GM12878 (cell line): ENCODE measurements at regions not wholly inside any gene's neighbourhood (a gene's known extent, or its start where the extent isn't known, plus 50 kb on each side); places are given as distances from the start of the nearest gene placed in this dataset.

Source experiments
- ATAC-seq: fragments of 200-7000 bp; cut with Tn5 transposase; 3 replicates; pipeline ENCODE4 v1.9.1; 2020; ENCODE audit warnings: mild to moderate bottlenecking, moderate library complexity
- BruUV-seq: library from RNA; stranded (reverse); fragments of 400-500 nt; replicated peaks from 2 replicates; lab custom pipeline; 2021; lab: Mats Ljungman, UMichigan
- CTCF ChIA-PET: fragments of 300-600 bp; sonication (Branson Sonifier 250); formaldehyde crosslinking; extraction: SDS; loops from one replicate; lab custom pipeline; 2021; ENCODE audit warnings: inconsistent platforms; lab: Yijun Ruan, JAX
- POLR2A ChIA-PET: fragments of 350-600 bp; formaldehyde crosslinking; extraction: SDS; loops from one replicate; lab custom pipeline; 2021; ENCODE audit warnings: inconsistent platforms; lab: Charles Lee
- RAD21 ChIA-PET: fragments of 300-600 bp; sonication (Branson Sonifier 250); formaldehyde crosslinking; loops from one replicate; lab custom pipeline; 2023; ENCODE audit warnings: antibody characterized with exemption; ENCODE audit not compliant: unreplicated experiment; lab: Charles Lee
- SMC1A ChIA-PET: fragments of 300-600 bp; sonication (Branson Sonifier 250); formaldehyde crosslinking; loops from one replicate; lab custom pipeline; 2023; ENCODE audit not compliant: unreplicated experiment, uncharacterized antibody; lab: Charles Lee
- DNase-seq: peaks from one replicate; pipeline ENCODE4 v3.0.0-alpha.2; 2011; ENCODE audit warnings: low read depth, low spot score
- FAIRE-seq: peaks from 3 replicates; lab custom pipeline; 2011; peaks lifted over from hg19 to GRCh38; lab: Jason Lieb, UNC
- H2AFZ ChIP-seq: 2 replicates; pipeline ENCODE4 v1.6.0; 2011; ENCODE audit warnings: low read depth, low read length, control low read depth; ENCODE audit not compliant: control insufficient read depth
- H3K27ac ChIP-seq: 2 replicates; pipeline ENCODE4 v1.5.1; 2011; ENCODE audit warnings: control low read depth; ENCODE audit not compliant: control insufficient read depth, insufficient read depth
- H3K27me3 ChIP-seq, 2 experiments: replicated peaks in 1 of 2; 2 replicates each; pipeline versions ENCODE4 v1.6.0 to v1.6.1; 2011; ENCODE audit warnings: low read length in 1 of 2; ENCODE audit not compliant: control insufficient read depth in 2 of 2, insufficient read depth in 2 of 2
- H3K36me3 ChIP-seq, 2 experiments: 2 replicates each; pipeline ENCODE4 v1.5.1; 2011; ENCODE audit warnings: low read length in 1 of 2; ENCODE audit not compliant: control insufficient read depth in 2 of 2, insufficient read depth in 2 of 2
- H3K4me1 ChIP-seq: 2 replicates; pipeline ENCODE4 v1.6.1; 2011; ENCODE audit warnings: mild to moderate bottlenecking, low read length, moderate library complexity, mixed read lengths; ENCODE audit not compliant: control insufficient read depth, insufficient read depth
- H3K4me2 ChIP-seq: 2 replicates; pipeline ENCODE4 v1.6.0; 2011; ENCODE audit warnings: control low read depth; ENCODE audit not compliant: control insufficient read depth, insufficient read depth
- H3K4me3 ChIP-seq: fragments of 200-600 bp; sonication (generic); 2 replicates; pipeline ENCODE4 v1.5.1; 2016
- H3K79me2 ChIP-seq: 2 replicates; pipeline ENCODE4 v1.6.0; 2011; ENCODE audit warnings: low read length; ENCODE audit not compliant: control insufficient read depth, insufficient read depth
- H3K9ac ChIP-seq: 2 replicates; pipeline ENCODE4 v1.8.0; 2011; ENCODE audit warnings: low read length, control low read depth, mixed read lengths; ENCODE audit not compliant: control insufficient read depth, insufficient read depth
- H3K9me3 ChIP-seq: replicated peaks from 3 replicates; pipeline ENCODE4 v1.5.1; 2011; ENCODE audit warnings: mild to moderate bottlenecking, low read length; ENCODE audit not compliant: control insufficient read depth, insufficient read depth
- H4K20me1 ChIP-seq: 2 replicates; pipeline ENCODE4 v1.6.0; 2011; ENCODE audit not compliant: control insufficient read depth, insufficient read depth
- ETV6 ChIP-seq, 2 experiments: fragments of 450-650 bp in 1 of 2; IDR thresholded peaks in 1 of 2; conservative IDR thresholded peaks in 1 of 2; 2 replicates each; pipeline ENCODE4 v1.6.1; 2014; ENCODE audit warnings: antibody characterized with exemption in 1 of 2, borderline replicate concordance in 1 of 2, low read depth in 1 of 2, mild to moderate bottlenecking in 1 of 2, moderate library complexity in 1 of 2
- IRF4 ChIP-seq: IDR thresholded peaks from 2 replicates; pipeline ENCODE4 v1.6.1; 2011; ENCODE audit warnings: low read depth, low read length
- NR2C2 ChIP-seq: IDR thresholded peaks from 2 replicates; pipeline ENCODE4 v1.6.1; 2011; ENCODE audit warnings: borderline replicate concordance, low read depth; ENCODE audit not compliant: control insufficient read depth, insufficient read length
- NRF1 ChIP-seq: conservative IDR thresholded peaks from 2 replicates; pipeline ENCODE4 v1.6.1; 2011; ENCODE audit warnings: mild to moderate bottlenecking, low read depth, low read length, improper control_type of control experiment
- RFX5 ChIP-seq: IDR thresholded peaks from 2 replicates; pipeline ENCODE4 v1.6.1; 2011; ENCODE audit warnings: low read depth, low read length, improper control_type of control experiment
- TAF1 ChIP-seq: IDR thresholded peaks from 2 replicates; pipeline ENCODE4 v1.6.1; 2011; ENCODE audit warnings: mild to moderate bottlenecking, low read depth, low read length, borderline replicate concordance
- TCF12 ChIP-seq: IDR thresholded peaks from 2 replicates; pipeline ENCODE4 v1.6.1; 2011; ENCODE audit warnings: low read depth, mild to moderate bottlenecking, low read length
- WGBS: methylation state at CpG from one replicate; pipeline ENCODE4 v1.1.6; 2016; ENCODE audit warnings: low lambda C conversion rate; ENCODE audit not compliant: insufficient replicate concordance, insufficient coverage; ENCODE audit errors: missing lambda C conversion rate; 5-methylcytosine and 5-hydroxymethylcytosine counted together
- in situ Hi-C: fragments of 300-500 bp; cut with MboI; formaldehyde crosslinking; loops from 9 replicates; pipeline ENCODE4 v1.14.3; 2018; ENCODE audit warnings: mixed read lengths
- intact Hi-C: fragments of 100-400 bp; cut with micrococcal nuclease; formaldehyde crosslinking; loops from one replicate; pipeline ENCODE4 v1.14.2; 2022; ENCODE audit not compliant: unreplicated experiment
- TF ChIP-seq, protein P1 (sequence below): IDR thresholded peaks from 2 replicates; pipeline ENCODE4 v1.6.1; 2011; ENCODE audit warnings: low read depth, low read length, improper control_type of control experiment, borderline replicate concordance

DNA sequence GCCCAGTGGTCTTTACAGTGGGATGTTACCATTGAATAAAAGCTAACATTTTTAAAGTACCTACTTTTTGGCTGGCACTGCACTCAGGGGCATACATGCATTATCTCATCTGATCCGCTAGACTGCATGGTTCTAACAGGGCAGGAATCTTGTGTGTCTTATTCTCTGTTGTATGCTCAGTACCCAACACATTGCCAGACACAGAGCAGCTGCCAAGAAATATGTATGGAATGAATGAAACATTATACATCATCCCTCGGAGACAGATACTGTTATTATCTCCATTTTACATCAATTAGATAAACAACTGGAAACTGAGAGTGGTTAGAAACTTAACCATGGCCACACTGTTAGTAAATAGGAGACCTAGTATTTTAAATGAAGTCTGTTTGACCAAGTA is 74.1 kb upstream of the CDH11 start:
- WGBS: 0% methylated on average over 2 of the region's 2 CpGs
- Histone ChIP-seq H3K4me2 (no peak overlapping the region), H3K9ac (no peak overlapping the region)
- TF ChIP-seq NR2C2: no peak
- TF ChIP-seq, protein P1, sequence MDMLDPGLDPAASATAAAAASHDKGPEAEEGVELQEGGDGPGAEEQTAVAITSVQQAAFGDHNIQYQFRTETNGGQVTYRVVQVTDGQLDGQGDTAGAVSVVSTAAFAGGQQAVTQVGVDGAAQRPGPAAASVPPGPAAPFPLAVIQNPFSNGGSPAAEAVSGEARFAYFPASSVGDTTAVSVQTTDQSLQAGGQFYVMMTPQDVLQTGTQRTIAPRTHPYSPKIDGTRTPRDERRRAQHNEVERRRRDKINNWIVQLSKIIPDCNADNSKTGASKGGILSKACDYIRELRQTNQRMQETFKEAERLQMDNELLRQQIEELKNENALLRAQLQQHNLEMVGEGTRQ: no peak
- TF ChIP-seq NRF1: no peak
- no peak for TF ChIP-seq RFX5
- TF ChIP-seq TAF1: no peak
- TF ChIP-seq IRF4: no peak
- no peak for TF ChIP-seq ETV6 (conservative IDR thresholded peaks at IDR 0.05 in 1 of 2, IDR thresholded peaks at IDR 0.05 in 1 of 2; ENCODE audit: borderline replicate concordance in 1 of 2, low read depth in 1 of 2)
- no peak for TF ChIP-seq TCF12
- TF ChIP-seq, all 136 proteins: peak for 0
- Histone ChIP-seq H3K27ac (no peak overlapping the region), H3K9me3 (no peaks in the 10 kb centered on the region), H3K27me3 (no peaks in the 10 kb centered on the region), H3K4me1 (no peaks in the 10 kb centered on the region), H3K79me2 (no peaks in the 10 kb centered on the region), H4K20me1 (no peaks in the 10 kb centered on the region), H2AFZ (no peak overlapping the region), H3K36me3 (no peaks in the 10 kb centered on the region), H3K4me3 (no peak overlapping the region)
- RAD21 ChIA-PET: no interaction called here
- POLR2A ChIA-PET: no interaction called here
- ATAC-seq: no peak
- CTCF ChIA-PET: no interaction called here
- in situ Hi-C loops: no loop called here
- DNase-seq: no peak
- intact Hi-C loops: no loop called here
- no TSS peak for BruUV-seq
- no peak for FAIRE-seq
- SMC1A ChIA-PET: interaction anchor here (1.3 kb wide), 1 partner anchor 13 kb away, joined by 4 read pairs; no protein-coding TSS in a partner anchor
